HG02763 (cell line): ENCODE measurements at regions not wholly inside any gene's neighbourhood (a gene's known extent, or its start where the extent isn't known, plus 50 kb on each side); places are given as distances from the start of the nearest gene placed in this dataset.

ENCODE experiments used
- ATAC-seq: cut with Tn5 transposase; IDR thresholded peaks from one replicate; pipeline ENCODE4 v1.9.1; 2021; ENCODE audit warnings: mild to moderate bottlenecking, moderate library complexity; ENCODE audit not compliant: unreplicated experiment

DNA sequence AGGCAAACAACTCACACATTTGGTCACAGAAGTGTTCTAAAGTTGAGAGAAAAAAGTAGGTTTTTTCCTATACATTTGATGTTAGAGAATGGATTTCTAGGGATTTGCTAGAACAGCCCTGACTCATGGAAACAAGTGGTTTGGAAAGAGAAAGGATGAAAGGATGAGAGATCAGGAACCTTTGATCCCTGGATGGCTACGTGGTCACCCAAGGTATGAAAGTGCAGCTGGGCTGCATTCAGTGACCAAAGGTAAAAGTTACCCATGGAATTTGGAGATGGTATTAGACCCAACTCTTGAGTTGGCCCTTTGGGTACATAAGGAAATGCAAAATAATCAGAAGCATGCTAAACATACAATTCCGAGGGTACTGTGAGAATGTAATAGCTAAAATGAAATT is 61.3 kb upstream of the SPIN1 start:
- ATAC-seq, result no peak

DNA sequence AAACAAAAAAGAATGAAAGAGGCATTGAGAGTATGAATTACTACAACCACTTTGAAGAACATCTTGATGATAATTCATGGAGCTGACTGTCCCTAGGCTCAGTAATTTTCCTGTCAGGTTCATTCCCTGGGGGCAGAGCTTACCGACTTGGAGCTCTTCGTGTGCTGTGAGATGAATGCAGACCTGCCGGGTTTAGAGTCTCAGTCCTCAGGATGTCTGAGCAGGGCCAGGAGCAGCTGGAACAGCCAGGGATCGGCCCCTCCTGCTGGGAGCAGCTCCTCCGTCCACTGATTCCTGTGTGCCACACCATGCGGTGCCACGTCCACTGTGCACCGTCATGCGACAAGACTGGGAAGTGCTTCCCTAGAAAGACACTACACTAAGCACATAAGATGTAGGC is 62.2 kb upstream of the SPIN1 start:
- ATAC-seq, result no peak

DNA sequence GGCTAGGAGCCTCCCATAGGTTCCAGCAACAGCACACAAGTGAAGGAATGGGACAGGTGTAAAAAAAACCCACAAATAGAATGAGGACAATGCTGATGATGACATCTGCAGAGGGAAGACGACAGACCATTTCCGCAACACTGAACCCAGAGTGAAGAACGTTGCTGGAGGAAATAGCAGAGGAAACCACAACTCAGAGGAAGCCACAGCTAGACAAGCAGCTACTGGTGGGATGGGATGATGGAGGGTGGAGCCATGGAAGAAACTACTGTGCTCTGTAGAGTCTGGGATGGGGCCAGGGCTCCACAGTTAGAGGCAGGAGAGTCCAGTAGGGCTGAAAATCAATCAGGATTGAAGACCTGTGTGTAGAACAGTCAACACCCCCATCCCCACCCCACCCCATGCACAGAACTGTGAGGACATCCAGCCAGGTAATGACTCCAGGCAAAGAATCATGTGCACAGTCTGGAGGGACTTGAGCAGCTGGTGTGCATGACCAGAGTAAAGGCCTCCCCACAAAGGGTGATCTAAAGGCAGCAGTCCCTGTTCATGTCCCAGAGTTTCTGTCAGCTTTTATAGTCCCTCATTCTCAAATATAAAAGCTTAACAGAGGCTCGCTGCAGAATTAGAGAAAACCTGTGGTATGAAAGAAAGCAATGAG is 65.2 kb upstream of the SPIN1 start:
- ATAC-seq, result no peak

DNA sequence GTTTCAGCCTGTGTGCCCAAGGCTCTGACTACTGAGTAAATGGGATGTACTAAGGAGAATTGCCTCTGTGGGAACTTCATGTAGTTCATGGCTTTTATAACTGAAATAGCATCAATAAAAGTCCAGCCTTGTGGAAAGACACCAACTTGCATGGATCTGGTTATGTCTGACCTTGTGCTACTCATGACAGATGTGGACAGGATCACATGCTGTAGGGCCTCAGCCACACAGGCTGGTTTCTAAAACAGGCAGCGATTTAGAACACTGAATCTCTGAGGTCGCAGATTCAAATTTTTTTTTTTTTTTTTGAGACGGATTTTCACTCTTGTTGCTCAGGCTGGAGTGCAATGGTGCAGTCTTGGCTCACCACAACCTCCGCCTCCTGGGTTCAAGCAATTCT is 66.5 kb upstream of the SPIN1 start:
- no peak for ATAC-seq

DNA sequence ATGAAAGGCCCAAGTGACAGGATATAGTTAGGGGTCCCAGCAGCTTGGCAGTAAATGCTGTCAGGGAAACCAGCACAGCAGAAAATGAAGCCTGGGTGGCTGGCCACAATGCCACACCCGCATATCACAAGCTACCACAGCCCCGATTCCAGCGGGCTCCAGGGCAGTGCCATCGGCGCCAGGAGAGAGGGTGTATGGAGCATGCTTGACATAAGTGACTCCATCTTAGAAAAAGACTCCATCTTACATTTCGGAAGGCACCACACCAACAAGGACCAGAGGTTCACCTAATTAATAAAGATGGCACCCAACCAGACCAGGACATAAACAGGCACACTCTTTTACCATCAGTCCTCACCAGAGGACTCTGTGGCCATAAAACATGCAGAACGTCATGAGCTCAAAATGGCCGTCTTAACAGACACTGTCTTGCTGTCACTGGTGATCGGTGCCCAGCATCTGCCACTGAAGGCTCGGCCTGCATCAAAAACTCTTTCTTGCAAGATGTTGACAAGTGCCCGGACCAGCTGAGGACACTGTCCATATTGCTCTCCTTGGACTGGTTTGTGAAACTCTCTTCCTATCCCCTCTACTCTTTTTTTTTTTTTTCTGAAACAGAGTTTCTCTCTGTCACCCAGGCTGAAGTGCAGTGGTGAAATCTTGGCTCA is 67.4 kb upstream of the SPIN1 start:
- ATAC-seq, result no peak

DNA sequence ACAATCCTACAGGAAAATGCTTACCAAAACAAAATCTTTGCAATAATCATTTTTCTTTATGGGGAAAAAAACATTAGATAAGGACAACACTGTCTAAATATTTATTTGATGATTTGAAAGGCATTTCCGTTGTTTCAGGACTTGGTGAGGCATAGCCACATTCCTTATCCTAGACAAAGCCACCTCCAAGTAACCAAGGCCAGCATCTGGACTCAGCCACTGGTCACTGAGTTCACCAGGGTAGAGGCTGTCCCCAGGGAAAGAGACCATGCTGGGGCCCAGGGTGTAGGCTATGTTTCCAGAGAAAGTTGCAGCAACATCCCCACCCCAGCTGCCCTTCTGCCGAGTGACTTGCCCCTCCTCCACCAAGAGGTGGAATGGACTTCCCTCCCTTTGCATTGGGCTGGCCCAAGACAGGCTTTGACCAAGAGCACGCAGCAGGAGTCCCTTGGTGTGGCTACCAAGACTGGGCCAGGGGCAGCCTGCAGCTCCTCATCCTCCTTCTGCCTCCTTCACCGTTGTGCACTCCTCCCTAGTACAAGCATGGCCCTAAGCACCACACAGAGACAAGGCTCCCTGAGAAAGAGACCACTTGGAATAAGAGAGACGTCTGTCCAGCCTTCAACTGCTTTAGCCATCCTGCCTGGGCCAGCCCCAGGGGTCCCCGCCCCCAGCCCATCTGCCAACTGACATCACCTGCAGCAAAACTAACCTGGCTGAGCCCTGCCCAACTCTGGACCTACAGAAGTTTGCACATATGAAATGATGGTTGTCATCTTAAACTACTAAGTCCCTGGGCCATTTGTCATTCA is 68.1 kb upstream of the SPIN1 start:
- no peak for ATAC-seq

DNA sequence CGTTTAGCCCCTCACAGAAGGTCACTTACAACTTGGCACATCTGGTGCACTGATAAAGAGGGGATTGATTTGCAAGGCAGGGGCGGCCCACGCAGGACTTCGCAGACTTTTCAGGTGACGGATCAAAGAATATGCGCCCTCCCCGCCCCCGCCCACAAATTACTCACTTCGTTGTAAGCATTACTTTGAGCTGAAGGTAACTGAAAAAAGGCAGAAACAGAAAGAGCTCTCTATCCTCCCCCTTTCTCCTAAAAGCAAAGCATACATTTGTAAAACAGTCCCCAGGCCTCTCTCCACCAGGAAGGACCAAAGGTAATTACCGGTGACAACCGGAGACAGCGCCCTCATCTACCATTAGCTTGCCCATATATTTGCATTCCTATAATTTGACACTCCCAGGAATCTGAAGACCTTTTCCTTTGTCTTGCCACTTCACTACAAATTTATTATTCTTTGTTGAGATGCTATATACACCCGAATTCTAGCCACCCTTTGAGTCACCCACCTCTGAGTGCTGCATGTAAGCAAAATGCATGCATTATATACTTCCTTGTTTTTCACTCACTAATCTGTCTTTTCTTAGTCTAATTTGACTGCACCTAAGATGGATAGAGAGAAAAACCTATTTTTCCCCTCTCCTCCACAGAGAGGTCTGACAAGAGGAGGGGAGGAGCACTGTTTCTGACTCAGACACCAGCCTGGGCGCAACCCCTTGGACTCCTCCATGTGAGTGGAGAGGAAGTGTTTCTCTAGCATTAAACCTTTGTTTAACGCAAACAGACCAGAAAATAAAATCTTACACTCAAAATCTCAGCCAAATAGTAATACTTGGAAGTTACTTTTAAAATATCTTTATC is 74.7 kb upstream of the SPIN1 start:
- no peak for ATAC-seq

DNA sequence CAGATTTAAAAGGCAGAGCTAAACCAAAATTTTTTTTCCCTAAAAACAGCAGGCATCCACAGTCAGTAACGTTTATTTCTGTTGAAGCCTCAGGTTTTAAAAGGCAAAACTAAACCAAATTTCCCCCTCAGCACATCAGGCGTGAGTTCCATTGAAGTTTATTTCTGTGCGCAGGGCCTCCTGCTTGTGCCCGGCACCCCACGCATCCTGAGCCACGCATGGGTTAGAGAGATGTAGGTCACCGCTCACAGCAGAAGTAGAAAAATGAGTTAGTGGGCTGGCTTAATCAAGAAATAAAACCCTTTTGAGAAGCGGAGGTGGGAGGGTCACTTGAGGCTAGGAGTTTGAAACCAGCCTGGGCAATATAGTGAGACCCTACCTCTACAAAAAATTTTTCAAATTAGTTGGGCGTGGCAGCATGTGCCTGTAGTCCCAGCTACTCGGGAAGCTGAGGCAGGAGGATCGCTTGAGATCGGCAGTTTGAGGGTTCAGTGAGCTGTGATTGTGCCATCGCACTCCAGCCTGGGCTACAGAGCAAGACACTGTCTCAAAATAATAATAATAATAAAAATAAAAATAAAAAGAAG is 75.6 kb upstream of the SPIN1 start:
- ATAC-seq, result no peak

DNA sequence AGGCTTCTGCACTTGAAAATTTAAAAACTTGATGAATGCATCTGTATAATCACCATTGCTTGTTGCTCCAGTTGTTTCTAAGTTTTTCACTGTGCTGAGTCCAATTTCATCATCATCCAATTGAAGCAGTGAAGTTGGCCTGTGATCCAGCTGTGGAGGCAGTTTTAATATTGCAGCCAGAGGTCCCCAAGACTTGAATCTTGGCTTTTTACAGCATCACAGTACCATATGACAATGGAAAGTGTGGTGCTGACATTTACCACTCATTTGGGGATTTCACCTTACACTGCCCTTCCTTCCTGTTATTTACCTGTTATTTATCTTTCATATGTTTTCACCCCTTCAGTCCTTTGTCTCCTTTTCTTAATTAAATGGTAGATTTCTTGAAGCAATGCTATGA is 76.2 kb upstream of the SPIN1 start:
- ATAC-seq, result no peak

DNA sequence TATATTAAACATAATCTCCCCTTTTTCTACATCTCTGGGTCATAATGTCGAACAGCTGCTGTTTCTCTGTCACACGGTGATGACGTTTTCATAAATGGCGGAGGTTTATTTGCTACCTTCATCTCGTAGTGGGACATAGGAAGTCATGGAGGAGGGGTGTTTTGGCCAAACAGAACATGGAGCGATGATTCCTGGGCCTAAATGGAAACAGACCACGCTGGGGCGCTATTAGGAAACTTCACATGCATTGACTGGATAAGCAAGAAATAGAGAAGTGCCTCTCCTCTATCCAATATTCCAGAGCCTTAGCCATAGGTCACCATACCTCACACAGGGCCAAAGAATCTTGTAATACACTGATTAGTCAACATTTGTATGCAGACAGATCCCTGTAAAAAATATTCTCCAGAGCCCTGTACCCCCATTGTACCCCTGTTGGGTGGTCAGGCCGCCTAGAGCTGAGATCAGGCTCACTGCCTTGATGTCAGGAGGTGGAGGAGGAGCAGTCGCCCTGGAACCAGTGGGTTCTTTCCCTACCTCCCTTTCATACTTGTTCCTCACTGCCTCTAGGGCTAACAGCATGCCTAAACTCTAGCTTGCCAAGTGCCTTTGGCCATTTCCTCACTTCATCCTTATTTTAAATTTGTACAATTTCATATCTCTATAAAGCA is 77.8 kb upstream of the SPIN1 start:
- no peak for ATAC-seq

DNA sequence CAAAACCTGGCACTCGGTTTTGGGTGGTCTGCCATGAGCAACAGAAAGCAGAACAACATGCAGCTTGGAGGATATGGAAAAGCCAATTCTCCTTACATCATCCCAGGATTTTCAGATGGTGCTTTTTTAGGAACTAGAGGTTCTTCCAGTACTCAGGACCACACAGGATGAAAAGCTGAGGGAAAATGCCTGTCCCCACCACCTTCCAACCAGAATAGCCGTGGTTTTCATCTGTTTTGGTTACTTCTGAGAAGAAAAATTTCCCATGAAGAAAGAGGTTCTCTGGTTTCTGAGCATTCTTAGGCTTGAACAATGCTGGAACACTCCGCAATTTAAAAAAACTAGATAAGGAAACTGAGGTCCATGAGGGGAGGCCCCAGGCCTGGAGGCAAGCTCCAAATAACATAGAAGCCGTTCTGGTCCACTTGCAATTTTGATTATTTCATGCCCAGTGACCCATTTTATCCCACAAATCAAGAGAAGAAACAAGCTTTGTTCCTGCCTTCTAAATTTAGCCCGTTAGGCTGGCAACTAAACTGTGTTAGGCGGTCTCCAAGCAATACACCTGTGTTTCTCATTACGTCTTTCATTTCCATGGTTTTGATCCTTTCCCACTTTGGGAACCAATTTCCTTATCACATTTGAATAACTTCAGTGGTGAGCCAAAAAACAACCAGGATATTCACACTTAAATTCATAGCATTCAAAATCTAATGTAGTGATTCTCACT is 79.2 kb upstream of the SPIN1 start:
- no peak for ATAC-seq

DNA sequence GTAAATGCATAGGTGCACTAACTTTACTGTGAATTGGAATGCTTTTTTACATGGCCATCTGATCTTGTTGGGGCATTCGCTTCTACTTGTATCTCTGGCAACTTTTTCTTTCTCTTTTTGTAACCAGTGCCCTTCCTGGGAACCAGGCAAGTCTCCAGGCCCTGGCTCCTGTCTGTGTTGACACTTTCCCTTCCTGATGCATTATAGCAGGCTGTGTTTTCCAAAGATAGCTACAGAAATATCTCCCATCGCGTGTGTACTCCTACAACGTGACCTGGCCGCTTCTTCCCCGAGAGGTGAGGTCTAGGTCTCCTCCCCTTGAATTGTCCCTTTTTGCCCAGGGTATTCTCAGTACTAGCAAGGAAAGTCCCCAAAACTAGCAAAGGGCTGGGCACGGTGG is 81.1 kb upstream of the SPIN1 start:
- no peak for ATAC-seq

DNA sequence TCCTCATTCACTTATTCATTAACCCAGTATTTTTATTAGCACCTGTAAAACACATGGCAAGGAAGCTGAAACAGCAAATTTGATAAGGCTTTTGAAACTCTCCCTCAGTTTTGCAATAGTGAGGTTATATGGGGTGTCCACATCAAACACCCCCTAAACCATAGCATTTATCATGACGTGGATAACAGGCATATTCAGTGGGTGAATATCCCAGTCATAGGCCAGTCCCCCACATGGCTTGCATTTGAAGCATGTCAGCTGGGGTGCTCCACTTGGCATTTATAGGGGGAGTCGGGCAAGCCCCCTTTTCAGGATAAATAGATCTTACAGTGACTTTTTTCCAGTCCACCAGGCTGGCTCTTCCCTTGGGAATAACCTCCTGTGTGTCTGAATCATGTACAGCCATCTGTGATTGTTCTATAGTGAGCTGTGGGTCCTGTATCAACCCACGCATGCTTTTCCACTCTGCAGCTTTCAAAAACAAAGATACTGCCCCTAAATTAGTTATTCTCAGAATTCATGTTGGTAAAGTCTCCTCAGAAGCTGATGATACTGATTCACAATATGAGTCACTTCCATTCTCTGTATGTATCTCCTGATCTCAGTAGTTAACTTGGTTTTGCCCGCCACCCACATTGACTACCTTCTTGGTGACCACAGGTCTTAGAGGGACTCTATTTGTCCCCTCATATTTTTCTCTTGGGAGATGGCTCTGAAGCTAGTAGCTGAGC is 84.4 kb upstream of the SPIN1 start:
- peak; percentile 86 for ATAC-seq

DNA sequence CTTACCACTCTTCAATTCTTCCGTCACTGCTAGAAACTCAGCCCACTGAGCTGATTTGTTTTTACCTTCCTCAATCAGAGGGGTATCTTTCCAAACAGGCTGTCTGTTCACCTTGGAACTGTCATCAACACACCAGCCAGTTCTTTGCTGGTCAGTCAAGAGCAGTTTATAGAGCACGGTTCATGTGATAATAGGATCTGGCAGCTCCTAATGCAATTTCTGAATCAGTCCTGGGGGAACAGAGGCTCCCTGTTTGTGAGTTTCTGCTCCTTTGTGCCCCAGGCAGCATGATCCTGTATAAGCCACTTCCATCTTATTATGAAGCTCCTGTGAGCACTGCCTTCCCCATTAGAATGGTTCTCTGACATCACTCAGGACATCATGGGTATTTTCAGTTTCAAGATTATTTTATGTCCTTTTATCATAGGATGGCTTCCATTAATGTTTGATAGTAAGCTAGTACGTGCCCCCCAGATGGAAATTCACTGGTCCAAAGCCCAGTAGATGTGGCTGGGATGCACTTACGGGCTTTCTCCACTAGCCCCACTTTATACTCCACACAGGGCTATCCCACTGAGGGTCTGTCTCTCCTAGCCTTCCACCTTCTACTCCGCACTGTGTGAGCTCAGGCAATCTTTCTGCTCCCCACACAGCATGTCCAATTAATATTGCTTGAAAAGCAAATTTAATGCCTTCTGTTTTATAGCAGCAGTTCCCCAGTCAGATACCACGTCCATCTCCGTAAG is 85.5 kb upstream of the SPIN1 start:
- ATAC-seq, result no peak

DNA sequence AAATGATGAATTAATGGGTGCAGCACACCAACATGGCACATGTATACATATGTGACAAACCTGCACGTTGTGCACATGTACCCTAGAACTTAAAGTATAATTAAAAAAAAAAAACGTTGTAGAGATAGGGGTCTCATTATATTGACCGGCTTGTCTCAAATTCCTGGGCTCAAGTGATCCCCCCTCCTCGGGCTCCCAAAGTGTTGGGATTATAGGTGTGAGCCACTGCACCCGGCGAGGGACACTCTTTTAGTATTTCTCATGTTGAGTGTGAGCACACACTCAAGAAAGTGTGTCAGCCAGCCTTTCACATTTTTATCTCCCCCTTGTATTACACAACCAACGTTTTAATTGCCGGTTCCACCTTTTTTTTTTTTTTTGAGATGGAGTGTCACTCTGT is 87.7 kb upstream of the SPIN1 start:
- ATAC-seq, result no peak

DNA sequence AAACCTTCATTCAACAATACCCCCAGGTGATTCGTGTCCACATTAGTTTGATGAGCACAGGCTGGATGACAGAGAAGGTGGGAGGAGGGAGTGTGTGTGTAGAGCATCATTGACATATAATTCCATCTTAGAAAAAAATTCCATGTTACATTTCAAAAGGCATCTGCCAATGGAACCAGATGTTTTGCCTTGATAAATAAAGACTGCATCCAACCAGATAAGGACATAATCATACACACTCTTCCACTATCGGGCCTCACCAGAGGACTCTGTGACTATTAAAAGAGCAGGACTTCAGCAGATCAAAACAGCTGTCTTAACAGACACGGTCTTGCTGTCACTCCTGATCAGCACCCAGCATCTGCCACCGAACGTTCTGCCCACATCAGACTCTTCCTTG is 96.4 kb upstream of the SPIN1 start:
- no peak for ATAC-seq

DNA sequence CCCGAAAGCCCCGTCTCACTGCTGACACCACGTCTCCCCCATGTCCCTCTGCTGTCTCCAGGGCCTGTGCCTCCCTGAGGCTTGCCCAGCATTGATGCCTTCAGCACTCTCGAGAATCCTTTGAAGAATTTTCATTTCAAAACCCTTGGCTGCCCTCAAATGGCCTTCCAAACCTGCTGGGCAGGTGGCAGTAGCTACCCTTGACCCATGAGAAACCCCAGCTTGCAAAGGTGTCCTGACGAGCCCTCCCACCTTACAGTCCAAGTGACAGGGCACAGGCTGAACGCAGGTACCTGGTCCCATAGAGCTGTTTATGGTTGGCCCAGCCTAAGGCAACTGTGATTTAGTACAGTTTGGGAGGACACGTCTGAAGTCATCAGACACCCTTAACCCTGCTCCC is 97.2 kb upstream of the SPIN1 start:
- no peak for ATAC-seq

DNA sequence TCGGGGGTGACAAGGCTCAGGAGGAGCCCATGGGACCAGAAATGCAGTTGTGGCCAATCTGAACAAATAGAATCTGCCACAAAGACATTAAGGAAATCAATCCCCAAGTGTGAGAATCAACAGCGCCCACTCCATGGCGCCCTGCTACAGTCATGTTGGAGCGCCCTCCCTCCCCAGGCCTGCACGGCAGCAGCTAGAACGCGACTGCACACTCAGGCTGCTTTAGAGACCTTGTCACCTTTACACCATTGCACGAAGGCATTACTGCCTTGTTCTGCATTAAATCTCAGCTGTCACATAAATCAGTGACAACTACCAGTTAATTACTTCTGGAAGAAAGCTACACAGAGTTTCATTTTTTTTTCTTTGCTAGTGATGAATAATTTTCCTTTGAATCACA is 98.7 kb upstream of the SPIN1 start:
- no peak for ATAC-seq
